Right cardiac atrium (tissue), 5 donors: ENCODE measurements at regions not wholly inside any gene's neighbourhood (a gene's known extent, or its start where the extent isn't known, plus 50 kb on each side); places are given as distances from the start of the nearest gene placed in this dataset.
"Not testable (repeated sequence)": the region's sequence is repeated elsewhere in the genome, so short reads cannot be mapped to it uniquely, and the experiment has no call there.

ENCODE experiments used
- ATAC-seq, 2 donors: fragments of 200-7000 bp; cut with Tn5 transposase; one replicate each; pipeline versions ENCODE4 v1.8.0 to v1.9.1; 2020; ENCODE audit warnings: moderate library complexity in 2 of 2, mild to moderate bottlenecking in 1 of 2
- DNase-seq, 3 donors: peaks; one replicate each; pipeline ENCODE4 v3.0.0-alpha.2; 2020
- H3K27ac ChIP-seq: one replicate; pipeline ENCODE4 v1.5.1; 2013; ENCODE audit warnings: mild to moderate bottlenecking, low read length, control low read depth, moderate library complexity
- H3K27me3 ChIP-seq: one replicate; pipeline ENCODE4 v1.6.1; 2013; ENCODE audit not compliant: control insufficient read depth, insufficient read depth
- H3K4me1 ChIP-seq: one replicate; pipeline ENCODE4 v1.6.1; 2013; ENCODE audit warnings: low read length; ENCODE audit not compliant: control insufficient read depth, insufficient read depth
- H3K4me3 ChIP-seq: one replicate; pipeline ENCODE4 v1.5.1; 2013; ENCODE audit warnings: low read length, control low read depth
- H3K9me3 ChIP-seq: one replicate; pipeline ENCODE4 v1.6.1; 2013; ENCODE audit warnings: low read length; ENCODE audit not compliant: control insufficient read depth
- WGBS: extraction: QIAGEN DNeasy Blood & Tissue Kit; methylation state at CpG from one replicate; pipeline ENCODE4 v1.1.7; 2013; 5-methylcytosine and 5-hydroxymethylcytosine counted together
- intact Hi-C, 4 donors: fragments of 100-400 bp; cut with DNase I; formaldehyde crosslinking; loops; one replicate each; pipeline versions ENCODE4 v1.11.0 to v1.14.0; 2022 to 2023
- donor health status: healthy with polysubstance abuse.
- donor health status: DM: no; HTN: yes; CAD: no.
- donor health status: DM: no; HTN: no; CAD: no.
- donor health status: DM: no; HTN: yes; CAD: no; lungs with severe emphysema.
- donor health status: DM: yes; HTN: yes; CAD: no.

- Histone ChIP-seq H3K27ac (no peak overlapping the region), H3K9me3 (peaks cover 10% of the 10 kb centered on the region), H3K4me3 (no peak overlapping the region), H3K4me1 (no peaks in the 10 kb centered on the region), H3K27me3 (no peaks in the 10 kb centered on the region)
- intact Hi-C loops, result no loop called here
- 65% methylated on average over 1 of the region's 1 CpG for WGBS
- peak in 1 of 3 donors; percentile 37 for DNase-seq
- ATAC-seq, result peak; percentile 46 to 63
Measured at GRCh38 chr5:33105521-33105941, 335.2 kb upstream of the TARS1 start.

- H3K4me3 ChIP-seq, H3K9me3 ChIP-seq, H3K27me3 ChIP-seq, ATAC-seq, DNase-seq, intact Hi-C loops, H3K4me1 ChIP-seq, H3K27ac ChIP-seq: not testable (repeated sequence)
- WGBS, result 74% methylated on average over 2 of the region's 2 CpGs
Measured at GRCh38 chr5:33110496-33110895, 330.3 kb upstream of the TARS1 start.

GRCh38 chr5:33114361-33114760 is 326.4 kb upstream of the TARS1 start:
- DNase-seq (no peak), ATAC-seq (no peak)
- Histone ChIP-seq H3K4me1 (no peaks in the 10 kb centered on the region), H3K4me3 (no peak overlapping the region), H3K27ac (no peak overlapping the region), H3K27me3 (no peaks in the 10 kb centered on the region), H3K9me3 (peaks cover 6% of the 10 kb centered on the region)
- intact Hi-C loops, result no loop called here
- WGBS, result 94% methylated on average over 3 of the region's 3 CpGs

GRCh38 chr5:33115467-33115866 is 325.3 kb upstream of the TARS1 start:
- no peak for ATAC-seq
- 91% methylated on average over 4 of the region's 4 CpGs for WGBS
- intact Hi-C loops, result no loop called here
- Histone ChIP-seq H3K27ac (no peak overlapping the region), H3K4me1 (no peaks in the 10 kb centered on the region), H3K4me3 (no peak overlapping the region), H3K9me3 (peaks cover 6% of the 10 kb centered on the region), H3K27me3 (no peaks in the 10 kb centered on the region)
- DNase-seq, result no peak

GRCh38 chr5:33118761-33119415 is 321.9 kb upstream of the TARS1 start:
- Histone ChIP-seq H3K27ac (no peak overlapping the region), H3K4me1 (no peaks in the 10 kb centered on the region), H3K4me3 (no peak overlapping the region), H3K27me3 (no peaks in the 10 kb centered on the region), H3K9me3 (peaks cover 2% of the 10 kb centered on the region)
- intact Hi-C loops, result no loop called here
- ATAC-seq (no peak), DNase-seq (no peak)
- 77% methylated on average over 1 of the region's 1 CpG for WGBS

GRCh38 chr5:33120671-33121070 is 320.1 kb upstream of the TARS1 start:
- Histone ChIP-seq H3K27ac (no peak overlapping the region), H3K4me3 (no peak overlapping the region), H3K4me1 (no peaks in the 10 kb centered on the region), H3K27me3 (no peaks in the 10 kb centered on the region), H3K9me3 (peaks cover 2% of the 10 kb centered on the region)
- WGBS, result 70% methylated on average over 3 of the region's 3 CpGs
- DNase-seq (no peak), ATAC-seq (no peak)
- intact Hi-C loops, result no loop called here

- WGBS, result 33% methylated on average over 2 of the region's 2 CpGs
- DNase-seq (no peak), ATAC-seq (no peak)
- intact Hi-C loops, result no loop called here
- no peaks in the 10 kb centered on the region for H3K4me1 ChIP-seq
- no peak overlapping the region for H3K4me3 ChIP-seq
- H3K27me3 ChIP-seq, result no peaks in the 10 kb centered on the region
- H3K9me3 ChIP-seq, result no peaks in the 10 kb centered on the region
- no peak overlapping the region for H3K27ac ChIP-seq
Measured at GRCh38 chr5:33129309-33129708, 311.5 kb upstream of the TARS1 start.

- H3K4me1 ChIP-seq, result no peaks in the 10 kb centered on the region
Measured at GRCh38 chr5:33136785-33137184, 304.0 kb upstream of the TARS1 start.

GRCh38 chr5:33138145-33138544 is 302.6 kb upstream of the TARS1 start:
- ATAC-seq, DNase-seq, H3K27ac ChIP-seq, H3K27me3 ChIP-seq, intact Hi-C loops, H3K9me3 ChIP-seq, H3K4me1 ChIP-seq, H3K4me3 ChIP-seq: not testable (repeated sequence)
- WGBS, result 81% methylated on average over 4 of the region's 4 CpGs

More at GRCh38 chr5:33136785-33137184, 304.0 kb upstream of the TARS1 start:
- intact Hi-C loops, result no loop called here
- WGBS, result 85% methylated on average over 1 of the region's 1 CpG
- no peaks in the 10 kb centered on the region for H3K27me3 ChIP-seq
- peaks cover 5% of the 10 kb centered on the region for H3K9me3 ChIP-seq
- no peak for ATAC-seq
- no peak overlapping the region for H3K4me3 ChIP-seq
- H3K27ac ChIP-seq, result no peak overlapping the region
- no peak for DNase-seq

GRCh38 chr5:33143405-33144123 is 297.2 kb upstream of the TARS1 start:
- intact Hi-C loops, result no loop called here
- no peaks in the 10 kb centered on the region for H3K4me1 ChIP-seq
- DNase-seq (no peak), ATAC-seq (no peak)
- WGBS, result 91% methylated on average over 4 of the region's 4 CpGs
- no peaks in the 10 kb centered on the region for H3K27me3 ChIP-seq
- peaks cover 2% of the 10 kb centered on the region for H3K9me3 ChIP-seq
- H3K27ac ChIP-seq, result no peak overlapping the region
- no peak overlapping the region for H3K4me3 ChIP-seq

- H3K4me3 ChIP-seq, result no peak overlapping the region
- intact Hi-C loops, result no loop called here
- ATAC-seq (no peak), DNase-seq (no peak)
- no peaks in the 10 kb centered on the region for H3K27me3 ChIP-seq
- H3K27ac ChIP-seq, result no peak overlapping the region
- no peaks in the 10 kb centered on the region for H3K4me1 ChIP-seq
- H3K9me3 ChIP-seq, result no peaks in the 10 kb centered on the region
Measured at GRCh38 chr5:33146881-33147280, 293.9 kb upstream of the TARS1 start.
